ENCODE measurements at regions not wholly inside any gene's neighbourhood (a gene's known extent, or its start where the extent isn't known, plus 50 kb on each side); places are given as distances from the start of the nearest gene placed in this dataset.

- Histone ChIP-seq H3K9me3 (ENCODE audit: low read depth, low read length) (no peaks in the 10 kb centered on the region), H3K4me1 (ENCODE audit: insufficient read depth, low read length) (no peaks in the 10 kb centered on the region), H3K27me3 (ENCODE audit: insufficient read depth, low read length) (no peaks in the 10 kb centered on the region), H3K79me2 (ENCODE audit: insufficient read depth, low read length) (no peaks in the 10 kb centered on the region), H3K27ac (ENCODE audit: low read depth, low read length) (no peak overlapping the region), H3K4me2 (ENCODE audit: insufficient read depth, low read length) (no peak overlapping the region), H4K20me1 (ENCODE audit: insufficient read depth, low read length) (no peaks in the 10 kb centered on the region), H2AFZ (ENCODE audit: low read length) (no peak overlapping the region), H3K4me3 (ENCODE audit: insufficient read depth, low read length) (no peak overlapping the region), H3K36me3 (ENCODE audit: insufficient read depth, low read length) (no peaks in the 10 kb centered on the region)
- DNase-seq (ENCODE audit: insufficient read length, low spot score, missing footprints): no peak
- TF ChIP-seq, protein P1, sequence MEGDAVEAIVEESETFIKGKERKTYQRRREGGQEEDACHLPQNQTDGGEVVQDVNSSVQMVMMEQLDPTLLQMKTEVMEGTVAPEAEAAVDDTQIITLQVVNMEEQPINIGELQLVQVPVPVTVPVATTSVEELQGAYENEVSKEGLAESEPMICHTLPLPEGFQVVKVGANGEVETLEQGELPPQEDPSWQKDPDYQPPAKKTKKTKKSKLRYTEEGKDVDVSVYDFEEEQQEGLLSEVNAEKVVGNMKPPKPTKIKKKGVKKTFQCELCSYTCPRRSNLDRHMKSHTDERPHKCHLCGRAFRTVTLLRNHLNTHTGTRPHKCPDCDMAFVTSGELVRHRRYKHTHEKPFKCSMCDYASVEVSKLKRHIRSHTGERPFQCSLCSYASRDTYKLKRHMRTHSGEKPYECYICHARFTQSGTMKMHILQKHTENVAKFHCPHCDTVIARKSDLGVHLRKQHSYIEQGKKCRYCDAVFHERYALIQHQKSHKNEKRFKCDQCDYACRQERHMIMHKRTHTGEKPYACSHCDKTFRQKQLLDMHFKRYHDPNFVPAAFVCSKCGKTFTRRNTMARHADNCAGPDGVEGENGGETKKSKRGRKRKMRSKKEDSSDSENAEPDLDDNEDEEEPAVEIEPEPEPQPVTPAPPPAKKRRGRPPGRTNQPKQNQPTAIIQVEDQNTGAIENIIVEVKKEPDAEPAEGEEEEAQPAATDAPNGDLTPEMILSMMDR (IDR thresholded peaks at IDR 0.05; ENCODE audit: extremely low read depth, low read depth, low read length): no peak
These were observed 531.4 kb upstream of the RIOK2 start for GRCh38 chr5:97714424-97714823.

- Histone ChIP-seq H2AFZ (ENCODE audit: low read length) (no peak overlapping the region), H3K4me1 (ENCODE audit: insufficient read depth, low read length) (no peaks in the 10 kb centered on the region), H3K27ac (ENCODE audit: low read depth, low read length) (no peak overlapping the region), H3K27me3 (ENCODE audit: insufficient read depth, low read length) (no peaks in the 10 kb centered on the region), H3K36me3 (ENCODE audit: insufficient read depth, low read length) (no peaks in the 10 kb centered on the region), H3K4me3 (ENCODE audit: insufficient read depth, low read length) (no peak overlapping the region), H3K9me3 (ENCODE audit: low read depth, low read length) (no peaks in the 10 kb centered on the region), H3K4me2 (ENCODE audit: insufficient read depth, low read length) (no peak overlapping the region), H4K20me1 (ENCODE audit: insufficient read depth, low read length) (no peaks in the 10 kb centered on the region), H3K79me2 (ENCODE audit: insufficient read depth, low read length) (no peaks in the 10 kb centered on the region)
- TF ChIP-seq, protein P1 (IDR thresholded peaks at IDR 0.05; ENCODE audit: extremely low read depth, low read depth, low read length): peak; percentile 28
- no peak for DNase-seq (ENCODE audit: insufficient read length, low spot score, missing footprints)
These were observed 543.1 kb upstream of the RIOK2 start for GRCh38 chr5:97726106-97726505.

DNA sequence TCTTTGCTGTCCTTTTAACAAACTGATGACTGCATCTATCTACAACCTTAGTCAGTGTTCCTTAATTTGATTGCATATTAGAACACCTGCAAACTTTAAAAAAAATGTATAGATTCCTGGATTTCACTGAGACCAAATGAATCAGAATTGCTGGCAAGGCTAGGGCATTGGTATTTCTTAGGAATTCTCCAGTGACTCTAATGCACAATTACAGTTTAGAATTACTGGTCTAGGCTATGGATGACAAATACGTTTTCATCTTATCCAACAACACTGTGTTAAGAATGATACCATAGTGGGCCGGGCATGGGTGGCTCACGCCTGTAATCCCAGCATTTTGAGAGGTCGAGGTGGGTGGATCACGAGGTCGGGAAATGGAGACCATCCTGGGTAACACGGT is 545.9 kb upstream of the RIOK2 start:
- H3K4me1 ChIP-seq (ENCODE audit: insufficient read depth, low read length): no peaks in the 10 kb centered on the region
- no peak overlapping the region for H3K4me2 ChIP-seq (ENCODE audit: insufficient read depth, low read length)
- TF ChIP-seq, protein P1 (IDR thresholded peaks at IDR 0.05; ENCODE audit: extremely low read depth, low read depth, low read length): no peak
- H3K36me3 ChIP-seq (ENCODE audit: insufficient read depth, low read length): no peaks in the 10 kb centered on the region
- H3K27ac ChIP-seq (ENCODE audit: low read depth, low read length): no peak overlapping the region
- H3K79me2 ChIP-seq (ENCODE audit: insufficient read depth, low read length): no peaks in the 10 kb centered on the region
- H3K27me3 ChIP-seq (ENCODE audit: insufficient read depth, low read length): no peaks in the 10 kb centered on the region
- no peaks in the 10 kb centered on the region for H4K20me1 ChIP-seq (ENCODE audit: insufficient read depth, low read length)
- H2AFZ ChIP-seq (ENCODE audit: low read length): no peak overlapping the region
- no peaks in the 10 kb centered on the region for H3K9me3 ChIP-seq (ENCODE audit: low read depth, low read length)
- no peak overlapping the region for H3K4me3 ChIP-seq (ENCODE audit: insufficient read depth, low read length)
- no peak for DNase-seq (ENCODE audit: insufficient read length, low spot score, missing footprints)

- no peaks in the 10 kb centered on the region for H3K36me3 ChIP-seq (ENCODE audit: insufficient read depth, low read length)
- H3K9me3 ChIP-seq (ENCODE audit: low read depth, low read length): no peaks in the 10 kb centered on the region
- no peak overlapping the region for H3K27ac ChIP-seq (ENCODE audit: low read depth, low read length)
- no peak overlapping the region for H2AFZ ChIP-seq (ENCODE audit: low read length)
- H3K79me2 ChIP-seq (ENCODE audit: insufficient read depth, low read length): no peaks in the 10 kb centered on the region
- H3K4me1 ChIP-seq (ENCODE audit: insufficient read depth, low read length): peaks cover under 1% of the 10 kb centered on the region
- TF ChIP-seq, protein P1 (IDR thresholded peaks at IDR 0.05; ENCODE audit: extremely low read depth, low read depth, low read length): no peak
- no peak for DNase-seq (ENCODE audit: insufficient read length, low spot score, missing footprints)
- H4K20me1 ChIP-seq (ENCODE audit: insufficient read depth, low read length): no peaks in the 10 kb centered on the region
- no peaks in the 10 kb centered on the region for H3K27me3 ChIP-seq (ENCODE audit: insufficient read depth, low read length)
- H3K4me3 ChIP-seq (ENCODE audit: insufficient read depth, low read length): no peak overlapping the region
- H3K4me2 ChIP-seq (ENCODE audit: insufficient read depth, low read length): no peak overlapping the region
These were observed 546.9 kb upstream of the RIOK2 start for GRCh38 chr5:97729938-97730337.

All from osteoblast (primary cell).